Stimulated activated naive CD4-positive, alpha-beta T cell (primary cell): ENCODE measurements at regions not wholly inside any gene's neighbourhood (a gene's known extent, or its start where the extent isn't known, plus 50 kb on each side); places are given as distances from the start of the nearest gene placed in this dataset.
A peak's percentile ranks its signal among the peaks of the same experiment; 100 is the strongest.
"Not testable (repeated sequence)": the region's sequence is repeated elsewhere in the genome, so short reads cannot be mapped to it uniquely, and the experiment has no call there.

ENCODE experiments used
- DNase-seq, 6 experiments: peaks; one replicate each; lab custom pipeline; 2025; lab: John Stamatoyannopoulos, UW

GRCh38 chrX:155819966-155820491 is 61.1 kb upstream of the VAMP7 start:
- peak in 4 of 6 experiments; percentile 21 to 49 (median 31) for DNase-seq

DNA sequence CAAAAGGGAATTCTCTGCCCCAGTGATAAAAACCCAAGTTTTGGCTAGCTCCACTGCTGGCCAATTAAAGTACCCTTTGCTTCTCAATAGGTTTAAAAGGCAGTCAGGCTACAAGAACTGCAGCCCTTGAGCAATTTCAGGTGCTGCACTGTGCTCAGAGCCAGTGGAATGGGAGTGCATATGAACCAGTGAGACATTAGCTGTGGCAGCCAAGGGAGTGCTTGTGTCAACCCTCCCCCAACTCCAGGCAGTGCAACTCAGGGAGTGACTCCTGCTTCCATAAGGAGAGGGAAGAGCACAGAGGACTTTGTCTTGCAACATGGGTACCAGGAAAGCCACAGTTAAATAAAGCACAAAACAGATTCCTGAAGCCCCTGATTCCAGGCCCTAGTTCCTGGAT is 61.6 kb upstream of the VAMP7 start:
- DNase-seq = no peak

- DNase-seq = not testable (repeated sequence)
Measured at GRCh38 chrX:155814391-155814790, 66.8 kb upstream of the VAMP7 start.

GRCh38 chrX:155779831-155780230 is 101.3 kb upstream of the VAMP7 start:
- no peak for DNase-seq

- DNase-seq = no peak
Measured at GRCh38 chrX:155778844-155779553, 102.1 kb upstream of the VAMP7 start.

DNA sequence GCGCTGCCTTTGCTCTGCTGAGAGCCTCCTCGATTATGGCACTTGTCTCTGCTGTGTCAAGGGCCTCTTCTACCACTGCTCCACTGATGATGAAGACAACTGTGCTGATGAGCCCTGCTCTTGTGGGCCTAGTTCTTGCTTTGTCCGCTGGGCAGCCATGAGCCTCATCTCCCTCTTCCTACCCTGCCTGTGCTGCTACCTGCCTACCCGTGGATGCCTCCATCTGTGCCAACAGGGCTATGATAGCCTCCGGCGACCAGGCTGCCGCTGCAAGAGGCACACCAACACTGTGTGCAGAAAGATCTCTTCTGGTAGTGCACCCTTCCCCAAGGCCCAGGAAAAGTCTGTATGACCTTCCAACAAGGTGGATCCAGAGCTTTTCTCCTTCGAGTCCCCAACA is 106.8 kb upstream of the VAMP7 start:
- DNase-seq = no peak

GRCh38 chrX:155767876-155768769 is 113.0 kb upstream of the VAMP7 start:
- no peak for DNase-seq

DNA sequence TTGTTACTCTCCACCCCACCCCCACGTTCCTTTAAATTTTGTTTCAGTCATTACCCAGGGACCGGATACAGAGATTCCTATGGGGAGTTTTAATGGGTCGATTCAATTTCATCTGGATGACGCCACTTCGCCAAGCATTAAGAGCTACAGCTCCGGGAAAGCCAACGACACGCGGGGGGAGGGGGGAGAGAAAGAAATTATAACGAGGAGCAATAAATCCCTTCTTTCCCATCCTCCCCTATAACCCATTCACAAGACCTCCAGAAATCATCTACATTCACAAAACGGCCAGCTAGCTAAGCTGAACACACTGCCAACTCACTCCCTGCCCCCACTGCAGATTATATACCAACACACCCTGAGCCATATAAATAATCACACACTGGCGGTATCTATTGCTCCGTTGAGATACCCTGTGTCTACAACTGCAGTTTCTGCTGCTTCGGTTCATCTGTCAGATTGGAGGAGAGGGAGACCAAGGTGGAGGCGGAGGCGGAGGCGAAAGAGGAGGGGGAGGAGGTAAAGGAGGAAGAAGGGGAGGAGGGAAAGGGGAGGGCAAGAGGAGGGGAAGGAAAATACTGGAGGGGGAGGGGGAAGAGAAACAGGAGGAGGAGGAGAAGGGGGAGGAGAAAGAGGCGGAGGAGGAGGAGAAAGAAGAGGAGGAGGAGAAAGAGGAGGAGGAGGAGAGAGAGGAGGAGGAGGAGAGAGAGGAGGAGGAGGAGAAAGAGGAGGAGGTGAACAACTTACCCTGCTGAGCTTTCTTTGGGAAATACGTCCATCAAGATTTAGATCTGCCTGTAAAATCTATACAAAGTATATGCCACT is 113.9 kb upstream of the VAMP7 start:
- DNase-seq = peak in 3 of 6 experiments; percentile 5 to 26 (median 9)

DNA sequence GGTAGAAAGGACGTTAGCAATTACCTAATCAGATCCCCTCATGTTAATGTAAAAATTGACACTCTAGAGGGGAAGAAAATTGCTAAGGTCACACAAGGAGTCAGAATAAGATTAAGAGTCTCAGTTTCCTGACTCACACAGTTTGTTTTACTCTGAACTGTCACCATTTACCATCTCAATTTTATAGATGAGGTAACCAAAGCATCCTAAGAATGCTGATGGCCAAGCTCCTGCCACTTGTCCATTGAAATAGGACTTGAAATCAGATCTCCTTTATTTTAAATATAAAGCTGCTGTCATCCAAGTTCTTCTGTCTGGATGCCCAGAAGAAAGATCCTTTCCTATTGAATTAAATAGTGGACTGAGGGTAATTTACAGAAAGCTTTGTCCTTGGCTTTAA is 114.8 kb upstream of the VAMP7 start:
- DNase-seq = no peak

DNA sequence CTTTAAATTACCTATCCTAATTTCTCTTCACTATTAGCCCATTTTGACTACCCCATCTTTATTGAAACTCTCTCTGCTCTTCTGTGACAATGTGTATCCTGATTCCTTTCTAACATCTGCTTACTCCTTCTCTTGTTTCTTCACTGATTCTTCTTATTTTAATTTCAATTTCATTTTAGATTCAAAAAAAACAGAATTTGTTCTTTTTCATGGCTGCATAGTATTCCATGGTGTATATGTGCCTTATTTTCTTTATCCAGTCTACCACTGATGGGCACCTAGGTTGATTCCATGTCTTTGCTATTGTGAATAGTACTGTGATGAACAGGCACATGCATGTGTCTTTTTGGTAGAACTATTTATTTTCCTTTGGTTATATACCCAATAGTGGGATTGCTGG is 120.0 kb upstream of the VAMP7 start:
- DNase-seq = no peak

DNA sequence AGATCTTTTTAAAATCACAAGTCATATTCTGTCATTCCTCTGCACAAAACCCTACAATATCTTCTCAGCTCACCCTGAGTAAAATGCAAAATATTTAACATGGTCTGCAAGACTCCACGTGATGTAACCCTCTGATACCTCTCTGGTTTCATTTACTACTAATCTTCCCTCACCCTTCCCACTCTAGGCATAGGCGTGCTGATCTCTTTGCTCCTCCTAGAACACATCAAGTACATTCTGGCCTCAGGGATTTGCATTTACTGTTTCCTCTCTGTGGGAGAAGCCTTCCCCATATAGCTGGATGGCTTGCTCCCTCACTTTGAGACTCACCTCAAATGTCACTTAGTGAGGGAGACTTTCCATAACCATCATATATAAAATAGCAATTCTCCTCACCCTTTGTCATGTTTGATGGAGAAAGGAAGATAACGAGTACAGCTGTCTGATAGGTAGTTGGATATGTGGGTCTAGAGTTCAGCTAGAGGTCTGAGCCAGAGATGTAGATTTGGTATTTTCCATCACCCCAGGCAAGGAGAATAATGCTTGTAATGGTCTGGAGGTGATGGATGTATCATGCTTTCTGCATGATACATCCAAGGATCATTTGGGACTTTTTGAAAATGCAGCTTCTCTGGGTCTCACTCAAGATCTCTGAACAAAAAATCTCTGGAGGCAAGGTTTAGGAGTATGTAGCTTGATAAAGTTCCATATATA is 123.9 kb upstream of the VAMP7 start:
- no peak for DNase-seq

- DNase-seq = no peak
Measured at GRCh38 chrX:155755706-155756337, 125.3 kb upstream of the VAMP7 start.

- DNase-seq = no peak
Measured at GRCh38 chrX:155751131-155751530, 130.0 kb upstream of the VAMP7 start.

GRCh38 chrX:155747520-155747919 is 133.6 kb upstream of the VAMP7 start:
- DNase-seq = no peak

DNA sequence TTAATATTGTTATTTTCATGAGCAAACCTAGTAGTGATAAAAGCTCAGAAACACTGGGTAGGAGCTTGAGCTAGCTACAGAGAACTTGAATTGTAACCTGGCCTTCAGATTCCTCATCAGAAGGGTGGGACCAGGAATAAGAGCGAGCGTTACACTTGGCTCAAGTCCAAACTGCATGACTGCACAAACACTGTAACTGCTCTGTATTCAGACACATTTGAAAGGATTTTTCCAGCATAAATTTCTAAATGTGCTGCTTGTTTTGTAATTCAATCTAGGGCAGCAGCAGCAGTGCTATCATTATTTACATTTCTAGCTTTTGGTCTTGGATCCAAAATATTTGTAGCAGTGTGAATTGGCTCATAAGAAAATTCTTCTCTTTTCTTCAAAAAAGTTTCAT is 133.0 kb upstream of the TMLHE start:
- no peak for DNase-seq

DNA sequence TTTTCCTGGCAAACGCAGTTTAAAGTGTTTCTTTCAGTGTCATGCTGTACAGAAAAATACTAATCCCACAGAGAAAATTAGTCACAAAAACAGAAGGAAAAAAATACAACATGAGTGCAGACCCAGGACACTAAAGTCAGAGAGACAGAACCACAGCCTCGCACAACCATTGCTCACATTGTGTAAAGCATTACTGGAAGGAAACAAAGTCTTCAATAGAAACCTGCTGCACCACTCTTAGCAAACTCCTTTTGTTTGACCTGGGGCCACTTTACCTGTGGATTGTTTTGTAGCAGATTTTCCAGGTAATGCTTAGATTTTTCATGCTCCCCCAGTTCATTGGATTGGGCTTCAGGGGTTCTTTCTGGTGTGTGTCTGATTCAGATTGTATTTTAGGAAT is 131.8 kb upstream of the TMLHE start:
- no peak for DNase-seq

DNA sequence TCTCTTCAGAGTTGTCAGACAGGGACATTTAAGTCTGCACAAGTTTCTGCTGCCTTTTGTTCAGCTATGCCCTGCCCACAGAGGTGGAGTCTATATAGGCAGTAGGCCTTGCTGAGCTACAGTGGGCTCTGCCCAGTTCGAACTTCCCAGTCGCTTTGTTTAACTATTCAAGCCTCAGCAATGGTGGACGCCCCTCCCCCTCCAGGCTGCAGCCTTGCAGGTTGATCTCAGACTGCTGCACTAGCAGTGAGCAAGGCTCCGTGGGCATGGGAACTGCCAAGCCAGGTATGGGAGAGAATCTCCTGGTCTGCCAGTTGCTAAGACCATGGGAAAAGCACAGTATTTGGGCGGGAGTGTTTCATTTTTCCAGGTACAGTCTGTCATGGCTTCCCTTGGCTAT is 115.6 kb upstream of the TMLHE start:
- not testable (repeated sequence) for DNase-seq

DNA sequence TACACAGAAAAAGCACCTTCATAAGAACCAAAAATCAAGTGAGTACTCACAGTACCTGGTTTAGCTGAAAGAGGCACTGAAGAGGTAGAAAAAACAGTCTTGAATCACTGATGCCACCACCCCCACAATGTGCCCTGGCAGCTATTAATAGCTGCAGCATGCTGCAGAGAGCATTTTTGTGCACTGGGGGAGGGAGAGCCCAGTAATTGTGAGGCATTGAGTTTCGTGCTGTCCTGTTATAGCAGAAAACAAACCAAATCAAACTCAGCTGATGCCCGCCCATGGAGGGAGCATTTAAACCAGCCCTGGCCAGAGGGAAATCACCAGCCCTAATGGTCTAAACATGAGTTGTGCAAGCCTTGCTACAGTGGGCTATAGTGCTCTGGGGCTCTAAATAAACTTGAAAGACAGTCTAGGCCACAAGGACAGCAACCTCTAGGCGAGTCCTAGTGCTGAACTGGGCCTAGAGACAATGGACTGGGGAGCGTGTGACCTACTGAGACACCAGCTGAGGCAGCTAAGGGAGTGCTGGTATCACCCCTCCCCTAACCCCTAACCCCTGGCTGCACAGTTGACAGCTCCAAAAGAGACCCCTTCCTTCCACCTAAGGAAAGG is 106.3 kb upstream of the TMLHE start:
- DNase-seq = no peak

DNA sequence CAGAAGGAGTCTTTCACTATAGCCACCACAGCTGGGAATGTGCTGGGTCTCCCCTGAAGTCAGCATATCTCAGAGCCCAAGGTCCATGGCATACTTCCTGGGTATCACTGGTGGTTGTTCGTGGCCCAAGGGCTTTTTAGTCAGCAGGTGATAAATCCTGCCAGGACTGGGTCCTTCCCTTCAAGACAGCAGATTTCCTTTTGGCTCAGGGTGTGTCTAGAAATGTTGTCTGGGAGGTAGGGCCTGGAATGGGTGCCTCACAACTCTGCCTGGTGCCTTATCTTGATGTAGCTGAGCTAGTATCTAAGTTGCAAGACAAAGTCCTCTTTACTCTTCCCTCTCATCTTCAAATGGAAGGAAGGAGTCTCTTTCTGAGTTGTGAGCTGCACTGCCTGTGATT is 102.4 kb upstream of the TMLHE start:
- no peak for DNase-seq

GRCh38 chrX:155695419-155695818 is 82.7 kb upstream of the TMLHE start:
- no peak for DNase-seq

DNA sequence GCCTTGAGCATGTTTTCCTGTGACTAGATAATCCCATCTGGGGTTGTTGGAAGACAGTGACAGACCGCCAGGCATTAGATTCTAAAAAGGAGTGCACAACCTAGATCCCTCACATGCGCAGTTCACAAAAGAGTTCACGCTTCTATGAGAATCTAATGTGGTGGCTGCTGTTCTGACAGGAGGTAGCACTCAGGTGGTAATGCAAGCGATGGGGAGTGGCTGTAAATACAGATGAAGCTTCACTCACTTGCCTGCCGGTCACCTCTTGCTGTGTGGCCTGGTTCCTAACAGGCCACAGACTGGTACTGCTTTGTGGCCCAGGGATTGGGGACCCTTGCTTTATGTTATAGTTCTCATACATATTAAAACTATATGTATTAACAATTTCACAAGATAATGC is 81.9 kb upstream of the TMLHE start:
- no peak for DNase-seq
